ENCODE measurements at regions not wholly inside any gene's neighbourhood (a gene's known extent, or its start where the extent isn't known, plus 50 kb on each side); places are given as distances from the start of the nearest gene placed in this dataset.

- no peak for DNase-seq (ENCODE audit: low read depth in 3 of 3)
These were observed 132.7 kb upstream of the MYCN start for GRCh38 chr2:15807418-15808203.

GRCh38 chr2:15808204-15808910 lies 132.0 kb upstream of the MYCN start:
- no peak for DNase-seq (ENCODE audit: low read depth in 3 of 3)

- no peak for DNase-seq (ENCODE audit: low read depth in 3 of 3)
These were observed 131.4 kb upstream of the MYCN start for GRCh38 chr2:15808944-15809343.

- no peak for DNase-seq (ENCODE audit: low read depth in 3 of 3)
These were observed 130.9 kb upstream of the MYCN start for GRCh38 chr2:15809404-15809803.

- no peak for DNase-seq (ENCODE audit: low read depth in 3 of 3)
These were observed 129.7 kb upstream of the MYCN start for GRCh38 chr2:15810477-15811150.

- no peak for DNase-seq (ENCODE audit: low read depth in 3 of 3)
These were observed 129.0 kb upstream of the MYCN start for GRCh38 chr2:15811367-15811766.

GRCh38 chr2:15812187-15812780 lies 128.1 kb upstream of the MYCN start:
- DNase-seq (ENCODE audit: low read depth in 3 of 3) = no peak

GRCh38 chr2:15813481-15814266 lies 126.7 kb upstream of the MYCN start:
- no peak for DNase-seq (ENCODE audit: low read depth in 3 of 3)

GRCh38 chr2:15814403-15814802 lies 125.9 kb upstream of the MYCN start:
- DNase-seq (ENCODE audit: low read depth in 3 of 3) = no peak

- no peak for DNase-seq (ENCODE audit: low read depth in 3 of 3)
These were observed 125.4 kb upstream of the MYCN start for GRCh38 chr2:15814946-15815345.

- DNase-seq (ENCODE audit: low read depth in 3 of 3) = no peak
These were observed 124.1 kb upstream of the MYCN start for GRCh38 chr2:15816226-15816625.

GRCh38 chr2:15816674-15817406 lies 123.5 kb upstream of the MYCN start:
- no peak for DNase-seq (ENCODE audit: low read depth in 3 of 3)

- DNase-seq (ENCODE audit: low read depth in 3 of 3) = no peak
These were observed 122.6 kb upstream of the MYCN start for GRCh38 chr2:15817748-15818147.

- DNase-seq (ENCODE audit: low read depth in 3 of 3) = no peak
These were observed 122.0 kb upstream of the MYCN start for GRCh38 chr2:15818318-15818753.

GRCh38 chr2:15818881-15819280 lies 121.5 kb upstream of the MYCN start:
- no peak for DNase-seq (ENCODE audit: low read depth in 3 of 3)

- DNase-seq (ENCODE audit: low read depth in 3 of 3) = no peak
These were observed 120.6 kb upstream of the MYCN start for GRCh38 chr2:15819562-15820256.

GRCh38 chr2:15820257-15820566 lies 120.1 kb upstream of the MYCN start:
- no peak for DNase-seq (ENCODE audit: low read depth in 3 of 3)

- no peak for DNase-seq (ENCODE audit: low read depth in 3 of 3)
These were observed 119.4 kb upstream of the MYCN start for GRCh38 chr2:15820927-15821326.

GRCh38 chr2:15822151-15823044 lies 118.0 kb upstream of the MYCN start:
- DNase-seq (ENCODE audit: low read depth in 3 of 3) = no peak

All from stimulated activated CD4-positive, alpha-beta T cell treated with anti-CD3 and anti-CD28 coated beads, TNF-alpha, amount 100 ng/mL, for 24 hours (primary cell).